Transverse colon (tissue), 4 donors: ENCODE measurements at regions not wholly inside any gene's neighbourhood (a gene's known extent, or its start where the extent isn't known, plus 50 kb on each side); places are given as distances from the start of the nearest gene placed in this dataset.

Experiments used
- CTCF ChIP-seq, 5 experiments: fragments of 200-600 bp in 3 of 5; fragments of 450-650 bp in 2 of 5; sonication (generic) in 3 of 5; IDR thresholded peaks; 1 replicate in 2 of 5; 2 replicates in 3 of 5; pipeline ENCODE4 v1.5.1; 2016 to 2017; ENCODE audit warnings: antibody characterized with exemption in 5 of 5, inconsistent platforms in 3 of 5, mild to moderate bottlenecking in 2 of 5, moderate library complexity in 1 of 5
- EP300 ChIP-seq: sonication (generic); formaldehyde crosslinking; IDR thresholded peaks from one replicate; pipeline ENCODE4 v1.6.1; 2017; ENCODE audit warnings: antibody characterized with exemption, low read depth
- POLR2A ChIP-seq: fragments of 450-650 bp; IDR thresholded peaks from one replicate; pipeline ENCODE4 v1.6.1; 2016; ENCODE audit warnings: antibody characterized with exemption, mild to moderate bottlenecking, moderate library complexity
- POLR2AphosphoS5 ChIP-seq, 3 donors: sonication (generic); formaldehyde crosslinking; IDR thresholded peaks; one replicate each; pipeline ENCODE4 v1.6.1; 2016; ENCODE audit warnings: antibody characterized with exemption in 3 of 3

DNA sequence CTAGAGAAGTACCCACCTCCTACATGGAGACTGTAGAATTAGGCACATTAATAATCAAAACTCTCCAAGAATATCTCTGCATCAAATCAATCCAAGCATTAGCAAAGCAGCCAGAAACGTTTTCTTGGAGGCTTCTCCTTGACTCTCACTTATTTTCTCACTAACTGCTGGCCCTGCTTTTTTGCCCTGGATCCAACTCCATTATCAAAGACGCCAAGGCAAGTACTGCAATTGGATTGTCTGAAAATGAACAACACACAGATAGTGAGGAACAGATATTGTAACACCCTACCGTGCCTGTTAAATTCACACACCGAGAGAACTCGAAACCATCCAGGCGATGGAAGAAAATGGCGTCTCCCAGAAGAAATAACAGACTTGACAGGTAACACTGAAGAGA lies 256.2 kb upstream of the MDFIC2 start:
- TF ChIP-seq POLR2A (no peak), CTCF (IDR thresholded peaks at IDR 0.05) (no peak), EP300 (no peak), POLR2AphosphoS5 (IDR thresholded peaks at IDR 0.05) (no peak)
